Choroid plexus epithelial cell (primary cell): ENCODE measurements at regions not wholly inside any gene's neighbourhood (a gene's known extent, or its start where the extent isn't known, plus 50 kb on each side); places are given as distances from the start of the nearest gene placed in this dataset.
A peak's percentile ranks its signal among the peaks of the same experiment; 100 is the strongest.

ENCODE experiments used
- DNase-seq: peaks from one replicate; pipeline ENCODE4 v3.0.0-alpha.2; 2010; ENCODE audit warnings: low read depth
- H3K4me3 ChIP-seq: 2 replicates; pipeline ENCODE4 v1.5.1; 2011; ENCODE audit warnings: low read depth, mild to moderate bottlenecking, control low read depth, low read length, moderate library complexity
- CTCF ChIP-seq: conservative IDR thresholded peaks from 2 replicates; pipeline ENCODE4 v1.5.1; 2011; ENCODE audit warnings: low read depth, mild to moderate bottlenecking, control low read depth, inconsistent platforms, low read length, moderate library complexity

GRCh38 chr16:77603656-77604055 lies 118.7 kb upstream of the NUDT7 start:
- no peak overlapping the region for H3K4me3 ChIP-seq
- DNase-seq, result no peak
- TF ChIP-seq CTCF, result no peak

- peak; percentile 51 for DNase-seq
- no peak overlapping the region for H3K4me3 ChIP-seq
- TF ChIP-seq CTCF, result no peak
These were observed 111.8 kb upstream of the NUDT7 start for GRCh38 chr16:77610496-77610895.

GRCh38 chr16:77611386-77611785 lies 110.9 kb upstream of the NUDT7 start:
- no peak for TF ChIP-seq CTCF
- no peak for DNase-seq
- H3K4me3 ChIP-seq, result no peak overlapping the region

- H3K4me3 ChIP-seq, result no peak overlapping the region
- no peak for TF ChIP-seq CTCF
- DNase-seq, result no peak
These were observed 109.7 kb upstream of the NUDT7 start for GRCh38 chr16:77612596-77612995.

- TF ChIP-seq CTCF, result no peak
- peak; percentile 30 for DNase-seq
- no peak overlapping the region for H3K4me3 ChIP-seq
These were observed 109.2 kb upstream of the NUDT7 start for GRCh38 chr16:77613095-77613494.

GRCh38 chr16:77617553-77617952 lies 104.8 kb upstream of the NUDT7 start:
- H3K4me3 ChIP-seq, result no peak overlapping the region
- TF ChIP-seq CTCF, result no peak
- DNase-seq, result peak; percentile 5

- no peak for TF ChIP-seq CTCF
- H3K4me3 ChIP-seq, result no peak overlapping the region
- peak; percentile 64 for DNase-seq
These were observed 104.3 kb upstream of the NUDT7 start for GRCh38 chr16:77617996-77618395.
